ENCODE measurements at regions not wholly inside any gene's neighbourhood (a gene's known extent, or its start where the extent isn't known, plus 50 kb on each side); places are given as distances from the start of the nearest gene placed in this dataset.

DNA sequence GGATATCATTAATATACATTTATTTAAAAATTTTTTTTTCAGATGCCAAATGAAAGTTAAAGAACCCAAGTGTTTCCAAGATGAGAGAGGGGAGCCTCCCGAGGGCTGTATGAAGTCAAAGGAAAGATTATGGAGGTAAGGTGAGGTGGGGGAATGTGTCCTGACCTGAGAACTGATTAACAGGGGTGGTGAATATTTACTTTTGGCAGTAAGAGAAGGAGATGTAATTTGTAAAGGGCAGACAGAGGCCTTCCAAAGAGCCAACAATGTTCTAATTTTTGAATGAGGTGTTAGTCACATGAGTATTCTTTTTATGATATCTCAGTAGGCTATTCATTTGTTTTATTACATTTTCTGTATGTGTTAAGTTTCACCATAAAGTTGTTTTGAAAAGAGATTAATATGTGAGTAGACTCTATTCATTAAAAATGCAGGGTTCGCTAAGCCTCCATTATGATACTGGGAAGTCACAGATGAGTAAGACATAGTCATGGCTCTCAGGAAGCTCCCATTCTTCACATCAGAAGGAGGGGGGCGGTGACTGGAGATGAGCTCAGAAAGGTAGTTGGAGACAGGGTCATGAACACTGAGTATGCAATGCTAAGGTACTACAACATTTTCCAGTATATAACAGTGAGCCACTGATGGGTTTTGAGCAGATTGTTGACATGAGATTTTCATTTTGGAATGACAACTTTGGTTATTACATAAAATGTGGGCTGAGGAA lies 62.4 kb upstream of the TNFSF18 start:
- ChIA-PET POLR2A (no interaction called here), CTCF (no interaction called here)
- TF ChIP-seq, protein P1, sequence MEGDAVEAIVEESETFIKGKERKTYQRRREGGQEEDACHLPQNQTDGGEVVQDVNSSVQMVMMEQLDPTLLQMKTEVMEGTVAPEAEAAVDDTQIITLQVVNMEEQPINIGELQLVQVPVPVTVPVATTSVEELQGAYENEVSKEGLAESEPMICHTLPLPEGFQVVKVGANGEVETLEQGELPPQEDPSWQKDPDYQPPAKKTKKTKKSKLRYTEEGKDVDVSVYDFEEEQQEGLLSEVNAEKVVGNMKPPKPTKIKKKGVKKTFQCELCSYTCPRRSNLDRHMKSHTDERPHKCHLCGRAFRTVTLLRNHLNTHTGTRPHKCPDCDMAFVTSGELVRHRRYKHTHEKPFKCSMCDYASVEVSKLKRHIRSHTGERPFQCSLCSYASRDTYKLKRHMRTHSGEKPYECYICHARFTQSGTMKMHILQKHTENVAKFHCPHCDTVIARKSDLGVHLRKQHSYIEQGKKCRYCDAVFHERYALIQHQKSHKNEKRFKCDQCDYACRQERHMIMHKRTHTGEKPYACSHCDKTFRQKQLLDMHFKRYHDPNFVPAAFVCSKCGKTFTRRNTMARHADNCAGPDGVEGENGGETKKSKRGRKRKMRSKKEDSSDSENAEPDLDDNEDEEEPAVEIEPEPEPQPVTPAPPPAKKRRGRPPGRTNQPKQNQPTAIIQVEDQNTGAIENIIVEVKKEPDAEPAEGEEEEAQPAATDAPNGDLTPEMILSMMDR (IDR thresholded peaks at IDR 0.05) = no peak
- Histone ChIP-seq H3K4me3 (ENCODE audit: low read length) (no peak overlapping the region), H3K36me3 (ENCODE audit: insufficient read depth, low read length) (no peaks in the 10 kb centered on the region), H3K27ac (ENCODE audit: low read depth in 1 of 2, low read length in 2 of 2) (no peak overlapping the region), H3K27me3 (ENCODE audit: control insufficient read depth in 1 of 2, insufficient read depth in 2 of 2, low read length in 2 of 2) (no peaks in the 10 kb centered on the region), H3K9me3 (ENCODE audit: control insufficient read depth in 1 of 2, insufficient read depth in 1 of 2, low read length in 2 of 2) (peaks cover 3 to 11% of the 10 kb centered on the region in 2 experiments), H3K4me1 (ENCODE audit: insufficient read depth, low read length) (no peaks in the 10 kb centered on the region)
- intact Hi-C loops (cut with DNase I, micrococcal nuclease) = no loop called here
- H3K4me3 Mint-ChIP-seq = no peak overlapping the region
- no peak overlapping the region for H3K27ac Mint-ChIP-seq
- H3K36me3 Mint-ChIP-seq (ENCODE audit: low read depth) = no peaks in the 10 kb centered on the region
- DNase-seq (peak in 1 of 14 experiments; percentile 31), ATAC-seq (ENCODE audit: poor library complexity) (no peak)
- no peaks in the 10 kb centered on the region for H3K27me3 Mint-ChIP-seq
- no peaks in the 10 kb centered on the region for H3K4me1 Mint-ChIP-seq (ENCODE audit: low read depth)
- peaks cover 5% of the 10 kb centered on the region for H3K9me3 Mint-ChIP-seq

DNA sequence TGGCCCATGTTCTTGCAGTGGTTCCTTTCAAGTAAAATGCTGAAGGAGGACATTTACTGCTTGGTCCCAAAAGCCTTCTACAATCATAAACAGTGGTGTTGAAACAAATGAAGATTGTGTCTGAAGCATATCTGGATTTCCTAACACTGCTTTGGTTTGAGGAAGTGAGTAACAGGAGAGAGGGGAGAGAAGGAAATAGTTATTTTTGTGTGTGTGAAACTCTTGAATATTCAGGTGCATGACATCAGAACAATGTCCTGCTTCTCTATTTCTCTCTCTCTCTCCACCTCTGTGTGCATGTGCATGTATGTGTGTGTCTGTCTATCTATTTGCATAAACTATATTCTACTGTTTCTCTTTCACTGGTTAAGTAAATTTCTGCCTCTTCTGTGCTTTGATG lies 61.4 kb upstream of the TNFSF18 start:
- Histone ChIP-seq H3K4me3 (ENCODE audit: low read length) (no peak overlapping the region), H3K27me3 (ENCODE audit: control insufficient read depth in 1 of 2, insufficient read depth in 2 of 2, low read length in 2 of 2) (no peaks in the 10 kb centered on the region), H3K9me3 (ENCODE audit: control insufficient read depth in 1 of 2, insufficient read depth in 1 of 2, low read length in 2 of 2) (peaks cover 3 to 15% of the 10 kb centered on the region in 2 experiments), H3K4me1 (ENCODE audit: insufficient read depth, low read length) (no peaks in the 10 kb centered on the region), H3K36me3 (ENCODE audit: insufficient read depth, low read length) (no peaks in the 10 kb centered on the region), H3K27ac (ENCODE audit: low read depth in 1 of 2, low read length in 2 of 2) (no peak overlapping the region)
- H3K9me3 Mint-ChIP-seq = peaks cover 13% of the 10 kb centered on the region
- H3K27ac Mint-ChIP-seq = no peak overlapping the region
- ChIA-PET CTCF (no interaction called here), POLR2A (no interaction called here)
- no peaks in the 10 kb centered on the region for H3K27me3 Mint-ChIP-seq
- DNase-seq (peak in 3 of 14 experiments; percentile 19 to 39 (median 20)), ATAC-seq (ENCODE audit: poor library complexity) (no peak)
- H3K4me1 Mint-ChIP-seq (ENCODE audit: low read depth) = no peaks in the 10 kb centered on the region
- no peaks in the 10 kb centered on the region for H3K36me3 Mint-ChIP-seq (ENCODE audit: low read depth)
- intact Hi-C loops (cut with DNase I, micrococcal nuclease) = no loop called here
- TF ChIP-seq, protein P1 (IDR thresholded peaks at IDR 0.05) = no peak
- H3K4me3 Mint-ChIP-seq = no peak overlapping the region

DNA sequence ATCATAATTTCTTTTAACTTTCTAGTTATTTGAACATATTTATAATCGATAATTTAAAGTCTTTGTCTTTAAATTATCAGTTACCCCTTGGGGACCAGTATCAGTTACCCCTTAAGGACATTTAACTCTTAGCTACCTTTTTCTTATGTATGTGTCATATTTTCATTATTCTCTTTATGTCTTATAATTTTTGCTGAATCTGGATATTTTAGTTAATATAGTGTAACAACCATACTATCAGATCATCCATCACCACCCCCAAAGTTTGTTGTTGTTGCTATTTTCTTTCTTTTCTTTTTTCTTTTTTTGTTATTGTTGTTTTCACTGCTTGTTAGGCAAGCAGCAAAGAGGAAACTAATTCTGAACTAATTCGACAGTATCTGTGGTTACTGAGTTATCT lies 57.0 kb upstream of the TNFSF18 start:
- Mint-ChIP-seq H3K27me3 (no peaks in the 10 kb centered on the region), H3K36me3 (ENCODE audit: low read depth) (no peaks in the 10 kb centered on the region), H3K4me3 (no peak overlapping the region), H3K4me1 (ENCODE audit: low read depth) (no peaks in the 10 kb centered on the region), H3K27ac (no peak overlapping the region), H3K9me3 (peaks cover 15% of the 10 kb centered on the region)
- POLR2A ChIA-PET = no interaction called here
- CTCF ChIA-PET = no interaction called here
- H3K27me3 ChIP-seq (ENCODE audit: control insufficient read depth in 1 of 2, insufficient read depth in 2 of 2, low read length in 2 of 2) = no peaks in the 10 kb centered on the region
- H3K36me3 ChIP-seq (ENCODE audit: insufficient read depth, low read length) = no peaks in the 10 kb centered on the region
- intact Hi-C loops (cut with DNase I, micrococcal nuclease) = no loop called here
- no peaks in the 10 kb centered on the region for H3K4me1 ChIP-seq (ENCODE audit: insufficient read depth, low read length)
- peaks cover 13 to 27% of the 10 kb centered on the region in 2 experiments for H3K9me3 ChIP-seq (ENCODE audit: control insufficient read depth in 1 of 2, insufficient read depth in 1 of 2, low read length in 2 of 2)
- TF ChIP-seq, protein P1 (IDR thresholded peaks at IDR 0.05) = no peak
- ATAC-seq (ENCODE audit: poor library complexity) (no peak), DNase-seq (no peak)
- no peak overlapping the region for H3K27ac ChIP-seq (ENCODE audit: low read depth in 1 of 2, low read length in 2 of 2)
- H3K4me3 ChIP-seq (ENCODE audit: low read length) = no peak overlapping the region

Data from CD4-positive, alpha-beta T cell (primary cell).